Hematopoietic multipotent progenitor cell treated with erythropoietin and hydrocortisone succinate and interleukin-3 and kit ligand, for 15 days (in vitro differentiated cells): ENCODE measurements at regions not wholly inside any gene's neighbourhood (a gene's known extent, or its start where the extent isn't known, plus 50 kb on each side); places are given as distances from the start of the nearest gene placed in this dataset.

Experiments used
- DNase-seq: peaks from one replicate; pipeline ENCODE4 v3.0.0-alpha.2; 2015; ENCODE audit warnings: low spot score

DNA sequence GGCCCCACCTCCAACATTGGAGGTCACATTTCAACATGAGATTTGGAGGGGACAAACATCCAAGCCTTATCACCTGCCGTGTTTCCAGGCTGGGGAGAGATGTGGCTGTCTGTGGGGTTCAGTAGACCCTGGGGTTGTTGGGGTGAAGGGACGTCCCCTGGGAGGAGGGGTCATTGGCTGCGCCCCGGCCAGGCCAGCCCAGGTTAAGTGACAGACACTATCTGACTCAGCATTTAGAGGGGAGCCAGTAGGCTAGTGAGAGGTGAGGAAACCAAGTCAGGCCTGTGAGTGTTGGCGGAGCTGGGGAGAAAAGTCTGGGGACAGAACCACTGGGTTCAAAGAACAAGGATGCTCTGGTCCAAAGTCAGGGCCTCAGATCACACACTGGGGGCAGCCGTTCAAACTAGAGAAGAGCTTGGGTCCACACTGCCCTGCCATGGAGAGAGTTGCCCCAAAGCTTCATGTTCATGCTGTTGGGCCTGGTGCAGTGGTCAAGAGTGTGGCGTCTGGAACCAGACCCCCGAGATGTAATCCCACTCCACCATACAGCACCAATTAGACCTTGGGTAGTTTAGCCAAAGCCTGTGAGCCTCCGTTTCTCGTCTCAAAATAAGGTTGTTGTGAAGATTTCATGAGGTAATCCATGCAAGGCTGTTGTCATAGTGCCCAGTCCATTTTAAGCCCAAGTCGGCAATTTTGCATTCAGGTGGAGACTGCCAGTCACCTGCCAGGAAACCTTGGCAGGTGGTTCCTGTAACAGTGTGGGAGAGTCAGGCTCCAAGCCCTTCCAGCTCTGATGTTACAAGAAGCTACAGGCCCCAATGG lies 1289.6 kb downstream of the TBC1D22A start:
- no peak for DNase-seq

DNA sequence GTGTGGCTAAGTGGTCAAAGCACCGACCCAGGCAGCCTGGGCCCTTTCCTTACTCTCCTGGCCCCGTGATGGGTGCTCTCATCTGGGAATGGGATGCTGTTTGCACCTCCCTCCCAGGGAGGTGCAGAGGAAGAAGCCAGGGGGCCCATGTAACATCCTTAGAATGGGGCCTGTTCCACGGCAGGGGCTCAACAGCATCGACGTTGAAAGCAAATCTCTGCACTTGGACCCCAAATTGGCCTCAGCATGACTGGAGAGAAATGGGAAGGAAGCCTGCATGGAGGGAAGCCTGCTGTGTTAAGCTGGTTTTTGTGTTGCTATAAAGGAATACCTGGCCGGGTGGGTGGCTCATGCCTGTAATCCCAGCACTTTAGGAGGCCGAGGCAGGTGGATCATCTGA lies 1288.4 kb downstream of the TBC1D22A start:
- no peak for DNase-seq

GRCh38 chr22:48049116-48049515 lies 1286.7 kb downstream of the TBC1D22A start:
- no peak for DNase-seq

DNA sequence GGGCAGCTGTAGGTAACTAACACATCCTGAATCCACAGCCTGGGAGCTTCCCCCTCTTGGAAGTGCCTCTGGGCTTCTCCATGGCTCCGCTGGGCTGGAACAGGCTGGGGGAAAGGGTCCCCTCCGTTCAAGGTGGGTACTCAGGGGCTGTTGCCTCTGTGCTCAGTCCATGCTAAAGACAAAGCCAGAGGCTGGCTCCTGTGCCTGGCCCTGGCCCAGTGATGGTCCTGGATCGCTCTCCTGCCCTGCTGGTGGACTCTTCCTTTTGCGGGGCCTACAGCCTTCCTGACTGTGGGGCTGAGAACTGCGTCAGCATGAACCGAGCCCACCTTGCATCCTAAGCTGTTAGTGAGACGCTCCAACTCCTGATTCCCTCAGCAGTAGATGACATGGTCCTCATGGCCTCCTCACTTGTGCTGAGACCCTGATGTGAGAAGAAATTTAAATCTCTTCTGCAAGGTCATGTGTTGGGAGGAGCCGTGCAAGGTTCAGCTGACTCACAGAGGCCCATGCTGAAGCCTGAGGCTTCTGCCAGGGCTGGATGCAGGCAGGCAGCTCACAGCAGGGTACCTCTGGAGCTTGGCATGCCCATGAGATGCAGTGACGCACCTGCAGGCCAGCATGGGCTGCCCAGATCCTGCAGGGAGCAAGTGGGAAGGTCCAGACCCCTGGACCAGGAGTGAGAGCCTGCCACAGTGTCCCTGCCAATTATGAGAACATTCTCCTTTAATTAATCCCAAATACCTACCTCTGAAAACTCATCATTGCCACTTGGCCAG lies 1285.5 kb downstream of the TBC1D22A start:
- DNase-seq = no peak

DNA sequence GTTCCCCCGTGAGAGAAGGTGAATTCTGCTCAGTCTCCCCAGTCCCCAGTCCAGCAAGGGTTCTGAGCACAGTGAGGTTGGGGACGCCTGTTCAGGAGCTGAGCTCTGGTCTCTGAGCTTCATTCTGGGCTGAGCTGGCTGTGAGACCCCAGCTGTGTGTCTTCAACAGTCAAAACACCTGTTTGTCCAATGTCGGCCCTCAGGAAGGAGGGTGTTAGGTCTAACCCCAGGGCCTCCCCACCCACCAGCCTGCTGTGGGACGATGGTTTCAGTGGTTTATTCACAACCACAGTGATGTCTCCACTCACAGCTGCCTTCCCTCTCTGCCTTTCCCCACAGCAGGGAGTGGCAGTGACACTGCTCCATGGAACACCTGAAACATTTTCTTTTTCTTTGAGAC lies 1282.9 kb downstream of the TBC1D22A start:
- DNase-seq = no peak

DNA sequence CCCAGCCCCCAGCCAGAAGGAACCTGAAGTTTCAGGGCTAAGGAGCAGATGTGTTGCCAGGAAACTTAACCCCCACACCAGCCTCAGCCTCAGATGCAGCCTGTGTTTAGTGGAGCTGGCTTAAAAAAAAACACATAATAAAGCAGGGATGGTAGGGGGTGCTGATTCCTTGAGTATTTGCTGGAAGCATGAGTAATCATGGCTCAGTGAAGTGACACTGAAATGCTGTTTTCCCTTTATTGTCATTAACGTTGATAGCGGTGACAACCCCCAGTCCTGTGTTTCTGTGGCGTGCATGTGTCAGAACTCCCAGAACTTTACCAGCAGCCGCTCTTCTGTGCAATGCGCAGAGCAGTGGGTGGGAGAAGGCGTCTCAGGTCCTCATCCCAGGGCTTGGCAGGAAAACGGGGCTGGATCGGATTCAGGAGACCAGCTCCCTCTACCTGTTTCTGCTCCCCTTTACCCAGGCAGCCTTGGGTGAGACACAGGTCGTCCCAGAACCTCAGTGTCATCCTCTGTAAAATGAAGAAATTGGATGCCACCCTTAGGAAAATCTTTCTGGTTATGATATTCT lies 1282.1 kb downstream of the TBC1D22A start:
- no peak for DNase-seq

- no peak for DNase-seq
Observed at GRCh38 chr22:48043581-48043980, 1281.1 kb downstream of the TBC1D22A start.

DNA sequence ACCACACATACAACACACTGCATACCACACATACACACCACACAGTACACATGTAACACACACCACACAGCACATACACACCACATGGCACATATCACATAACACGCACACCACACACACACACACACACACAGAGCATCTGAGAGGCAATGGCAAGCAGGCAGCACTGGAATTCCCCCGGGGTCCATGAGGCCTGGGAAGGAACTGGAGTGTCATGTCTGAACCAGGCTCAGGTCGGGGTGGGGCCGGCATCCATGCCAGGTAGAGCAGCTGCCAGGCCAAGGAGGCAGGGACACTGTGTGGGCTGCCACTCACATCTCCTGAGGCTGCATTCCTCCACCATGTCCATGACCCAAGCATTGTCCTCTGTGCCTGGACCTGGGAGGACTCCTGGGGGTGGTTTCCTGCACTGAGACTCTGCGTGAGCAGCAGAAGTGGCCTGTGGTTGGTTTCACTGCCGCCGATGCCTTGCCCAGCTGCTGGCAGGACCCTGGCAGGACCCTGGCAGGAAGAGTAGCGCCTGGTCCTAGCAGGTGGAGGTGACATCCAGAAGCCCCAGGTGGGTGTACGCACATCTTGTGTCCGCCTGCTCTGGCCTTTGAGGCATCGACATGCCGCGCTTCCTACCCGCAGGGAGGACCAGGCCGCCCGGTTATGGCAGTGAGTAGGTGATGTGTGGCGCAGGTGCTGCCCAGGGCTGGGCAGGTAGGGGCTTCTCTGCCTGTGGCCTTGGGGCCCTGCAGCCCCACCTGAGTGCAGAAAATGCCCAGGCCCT lies 1280.4 kb downstream of the TBC1D22A start:
- no peak for DNase-seq

DNA sequence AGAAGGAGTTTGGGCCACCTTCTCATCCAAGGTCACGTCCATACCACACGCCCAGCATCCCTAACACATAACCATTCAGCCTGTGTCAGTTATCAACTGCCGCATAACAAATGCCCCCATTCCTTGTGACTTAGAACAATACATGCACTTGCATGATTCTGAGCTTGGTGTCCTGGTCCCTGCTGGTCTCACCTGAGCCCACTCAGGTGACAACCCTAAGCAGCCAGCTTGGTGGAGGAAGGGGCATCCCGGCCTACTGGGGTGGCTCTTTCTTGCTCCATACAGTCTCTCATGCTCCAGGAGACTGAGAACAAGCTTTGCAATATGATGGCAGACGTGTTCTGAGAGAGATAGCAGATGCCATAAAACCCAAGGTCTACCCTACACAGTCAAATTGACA lies 1276.9 kb downstream of the TBC1D22A start:
- DNase-seq = no peak

- DNase-seq = no peak
Observed at GRCh38 chr22:48037618-48038017, 1275.2 kb downstream of the TBC1D22A start.

GRCh38 chr22:48035897-48036296 lies 1273.4 kb downstream of the TBC1D22A start:
- DNase-seq = no peak

DNA sequence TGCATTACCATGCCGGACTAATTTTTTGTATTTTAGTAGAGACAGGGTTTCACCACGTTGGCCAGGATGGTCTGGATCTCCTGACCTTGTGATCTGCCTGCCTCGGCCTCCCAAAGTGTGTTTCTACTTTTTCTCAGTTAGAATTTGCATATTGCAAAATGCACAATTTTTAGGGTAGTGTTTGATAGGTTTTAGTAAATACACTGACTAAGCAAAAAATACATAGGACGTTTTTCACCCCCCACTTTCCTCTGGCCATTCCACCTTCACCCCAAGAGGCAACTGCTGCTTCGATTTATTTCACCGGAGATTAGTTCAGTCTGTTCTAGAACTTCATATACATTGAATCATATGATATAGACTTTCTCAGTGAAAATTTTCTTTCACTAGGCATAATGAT lies 1269.1 kb downstream of the TBC1D22A start:
- DNase-seq = no peak

DNA sequence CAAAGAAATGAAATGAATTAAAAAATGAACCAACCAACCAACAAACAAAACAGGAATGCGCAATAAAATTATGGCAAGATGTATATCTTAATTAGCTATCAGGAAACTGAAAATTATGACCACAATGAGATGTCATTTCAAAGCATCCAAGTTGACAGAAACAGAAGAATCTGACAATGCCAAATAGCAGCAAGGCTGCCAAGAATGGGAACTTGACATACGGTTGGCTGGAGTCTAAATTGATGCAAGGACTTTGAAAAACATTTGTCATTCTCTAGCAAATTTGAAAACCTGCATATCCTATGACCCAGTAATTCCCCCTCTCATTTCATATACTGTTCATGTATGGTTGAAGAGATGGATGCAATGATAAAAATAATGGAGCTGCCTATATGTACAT lies 1262.6 kb downstream of the TBC1D22A start:
- DNase-seq = no peak

GRCh38 chr22:48021991-48022401 lies 1259.5 kb downstream of the TBC1D22A start:
- DNase-seq = no peak

GRCh38 chr22:48018346-48018745 lies 1255.9 kb downstream of the TBC1D22A start:
- DNase-seq = no peak

- DNase-seq = no peak
Observed at GRCh38 chr22:48015701-48016100, 1253.3 kb downstream of the TBC1D22A start.

- DNase-seq = no peak
Observed at GRCh38 chr22:48004936-48005335, 1242.5 kb downstream of the TBC1D22A start.

- no peak for DNase-seq
Observed at GRCh38 chr22:48004038-48004437, 1241.6 kb downstream of the TBC1D22A start.

DNA sequence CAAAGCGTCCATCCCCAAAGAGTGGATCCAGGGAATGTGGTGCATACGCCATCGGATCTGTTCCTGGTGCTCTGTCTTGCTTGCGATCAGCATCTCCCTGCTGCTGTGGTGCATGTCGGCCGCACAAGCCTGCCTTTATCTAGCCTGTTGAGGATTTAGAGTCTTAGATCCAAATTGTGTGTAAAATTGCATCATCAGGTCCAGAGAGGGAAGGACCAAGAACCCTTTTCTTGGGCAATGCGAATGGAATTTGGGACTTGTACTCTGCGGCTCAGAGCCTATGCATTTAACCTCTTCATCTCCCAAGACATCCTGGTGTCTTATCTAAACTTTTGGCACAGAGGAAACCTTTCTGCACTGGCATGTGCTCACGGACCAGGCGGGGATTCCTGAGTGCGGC lies 1238.7 kb downstream of the TBC1D22A start:
- no peak for DNase-seq

DNA sequence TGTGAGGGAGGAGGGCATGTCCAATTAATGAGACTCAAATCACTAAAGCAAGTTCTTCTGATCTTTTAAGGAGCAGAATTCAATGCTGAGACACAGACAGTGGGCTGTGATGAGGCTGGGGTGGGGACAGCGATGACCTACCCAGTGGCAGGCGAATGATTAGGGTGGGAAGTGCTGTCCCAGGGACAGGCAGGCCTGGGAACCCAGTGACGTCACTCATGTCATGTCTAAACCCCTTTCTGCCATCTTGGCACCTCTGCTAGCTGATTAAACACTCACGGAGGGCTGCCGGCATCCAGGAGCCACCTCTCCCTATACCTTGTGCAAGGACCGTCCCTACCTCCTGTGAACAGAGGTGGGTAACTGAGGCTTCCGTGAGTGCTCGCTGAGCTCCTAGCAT lies 1235.2 kb downstream of the TBC1D22A start:
- no peak for DNase-seq

GRCh38 chr22:47997052-47997590 lies 1234.7 kb downstream of the TBC1D22A start:
- no peak for DNase-seq

- no peak for DNase-seq
Observed at GRCh38 chr22:47996446-47996857, 1234.0 kb downstream of the TBC1D22A start.
